Colonic mucosa (tissue), 4 donors: ENCODE measurements at regions not wholly inside any gene's neighbourhood (a gene's known extent, or its start where the extent isn't known, plus 50 kb on each side); places are given as distances from the start of the nearest gene placed in this dataset.

ENCODE experiments used
- DNase-seq: peaks from one replicate; pipeline ENCODE4 v3.0.0-alpha.2; 2020
- H3K27ac ChIP-seq: fragments of 200-600 bp; one replicate; pipeline ENCODE4 v1.8.0; 2021
- H3K27me3 ChIP-seq: fragments of 200-600 bp; one replicate; pipeline ENCODE4 v1.8.0; 2021
- H3K36me3 ChIP-seq: fragments of 200-600 bp; one replicate; pipeline ENCODE4 v1.8.0; 2021
- H3K4me1 ChIP-seq: fragments of 200-600 bp; one replicate; pipeline ENCODE4 v1.8.0; 2021; ENCODE audit warnings: mild to moderate bottlenecking
- H3K4me3 ChIP-seq: fragments of 200-600 bp; one replicate; pipeline ENCODE4 v1.8.0; 2021
- H3K9ac ChIP-seq, 2 donors: one replicate each; pipeline ENCODE4 v1.7.0; 2013; ENCODE audit warnings: control low read depth in 2 of 2, low read depth in 2 of 2, low read length in 2 of 2
- H3K9me3 ChIP-seq: fragments of 200-600 bp; one replicate; pipeline ENCODE4 v1.8.0; 2021
- intact Hi-C: fragments of 100-400 bp; cut with DNase I; formaldehyde crosslinking; loops from one replicate; pipeline ENCODE4 v1.14.1; 2022
- TF ChIP-seq, protein P1 (sequence below): fragments of 200-600 bp; IDR thresholded peaks from one replicate; pipeline ENCODE4 v1.8.0; 2022; ENCODE audit warnings: antibody characterized with exemption, mild to moderate bottlenecking
- donor health status: healthy.
- donor health status: DM: no; HTN: no; CAD: no.
- donor health status: DM: no; HTN: no; CAD: no.

DNA sequence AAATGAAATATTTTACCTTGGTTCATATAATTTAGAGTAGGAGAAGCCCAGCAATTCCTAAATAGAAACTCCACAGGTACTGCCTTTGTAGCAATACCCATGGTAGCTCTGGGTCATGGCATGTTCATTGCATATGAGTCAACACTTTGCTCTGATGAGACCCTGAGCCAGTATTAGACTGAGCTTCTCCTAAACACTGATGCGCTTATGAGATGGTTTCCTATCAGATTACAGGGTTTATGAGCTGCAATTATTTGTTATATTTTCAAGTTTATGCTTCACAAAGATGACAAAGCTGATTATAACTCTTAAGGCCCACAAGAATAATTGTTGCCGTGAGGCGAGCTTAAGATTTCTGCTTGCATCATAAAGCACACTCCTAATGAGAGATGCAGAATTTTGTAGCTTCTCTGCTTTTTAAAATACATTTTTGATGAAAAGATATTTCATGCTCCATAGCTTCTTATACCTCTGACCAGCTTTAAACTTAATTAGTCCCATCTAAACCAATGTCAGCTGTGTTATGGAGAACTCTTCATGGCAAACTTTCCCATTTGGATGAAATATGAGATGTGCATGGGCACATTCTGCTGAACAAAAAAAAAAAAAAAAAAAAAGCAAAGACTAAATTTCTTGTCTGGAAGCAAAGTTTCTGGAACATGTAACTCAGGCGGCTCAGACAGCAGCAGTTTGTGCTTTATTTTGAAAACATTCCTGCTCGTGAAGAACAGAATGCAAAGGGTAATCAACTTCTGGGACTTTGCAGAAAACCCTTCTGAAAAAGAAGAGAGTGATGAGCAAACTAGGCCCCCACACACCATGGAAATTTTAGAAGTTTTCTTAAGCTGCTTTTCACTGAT, 162.6 kb downstream of the KCNE4 start:
- Histone ChIP-seq H3K4me3 (no peak overlapping the region), H3K9ac (no peak overlapping the region), H3K4me1 (no peaks in the 10 kb centered on the region), H3K36me3 (no peaks in the 10 kb centered on the region), H3K27ac (no peak overlapping the region), H3K9me3 (no peaks in the 10 kb centered on the region), H3K27me3 (no peaks in the 10 kb centered on the region)
- intact Hi-C loops: no loop called here
- no peak for DNase-seq
- TF ChIP-seq, protein P1, sequence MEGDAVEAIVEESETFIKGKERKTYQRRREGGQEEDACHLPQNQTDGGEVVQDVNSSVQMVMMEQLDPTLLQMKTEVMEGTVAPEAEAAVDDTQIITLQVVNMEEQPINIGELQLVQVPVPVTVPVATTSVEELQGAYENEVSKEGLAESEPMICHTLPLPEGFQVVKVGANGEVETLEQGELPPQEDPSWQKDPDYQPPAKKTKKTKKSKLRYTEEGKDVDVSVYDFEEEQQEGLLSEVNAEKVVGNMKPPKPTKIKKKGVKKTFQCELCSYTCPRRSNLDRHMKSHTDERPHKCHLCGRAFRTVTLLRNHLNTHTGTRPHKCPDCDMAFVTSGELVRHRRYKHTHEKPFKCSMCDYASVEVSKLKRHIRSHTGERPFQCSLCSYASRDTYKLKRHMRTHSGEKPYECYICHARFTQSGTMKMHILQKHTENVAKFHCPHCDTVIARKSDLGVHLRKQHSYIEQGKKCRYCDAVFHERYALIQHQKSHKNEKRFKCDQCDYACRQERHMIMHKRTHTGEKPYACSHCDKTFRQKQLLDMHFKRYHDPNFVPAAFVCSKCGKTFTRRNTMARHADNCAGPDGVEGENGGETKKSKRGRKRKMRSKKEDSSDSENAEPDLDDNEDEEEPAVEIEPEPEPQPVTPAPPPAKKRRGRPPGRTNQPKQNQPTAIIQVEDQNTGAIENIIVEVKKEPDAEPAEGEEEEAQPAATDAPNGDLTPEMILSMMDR: no peak

DNA sequence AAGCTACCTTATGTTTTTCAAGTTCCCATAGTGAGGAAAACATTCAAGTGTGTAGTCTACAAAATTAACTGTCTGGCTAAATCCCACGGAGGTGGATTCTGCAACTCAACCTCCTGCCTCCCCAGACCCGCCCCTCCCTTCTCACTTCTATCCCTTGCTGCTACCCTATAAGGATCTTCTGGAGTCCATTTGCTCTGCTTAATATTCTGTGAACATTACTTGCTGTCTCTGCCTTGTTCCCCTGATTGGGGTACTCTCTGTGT, 163.2 kb downstream of the KCNE4 start:
- TF ChIP-seq, protein P1: no peak
- no peak overlapping the region for H3K27ac ChIP-seq

DNA sequence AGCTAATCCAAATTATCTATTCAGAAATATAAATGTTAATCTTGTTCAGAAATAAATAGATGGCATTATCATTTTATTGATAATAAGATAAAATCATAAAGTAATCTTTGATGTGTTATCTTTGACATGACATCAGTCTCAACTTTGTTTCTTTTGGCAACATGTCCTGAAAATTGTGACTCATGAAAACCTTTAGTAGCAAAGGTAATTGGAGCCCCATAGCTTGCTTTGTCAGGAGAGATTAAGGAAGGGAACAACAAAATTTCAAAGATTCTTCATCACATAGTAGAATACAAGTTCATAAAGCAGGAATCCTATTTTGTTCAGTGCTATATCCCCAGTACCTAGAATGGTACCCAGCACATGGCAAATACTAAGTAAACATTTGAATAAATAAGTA, 165.4 kb downstream of the KCNE4 start:
- Histone ChIP-seq H3K27me3 (no peaks in the 10 kb centered on the region), H3K4me1 (no peaks in the 10 kb centered on the region), H3K27ac (no peak overlapping the region), H3K36me3 (no peaks in the 10 kb centered on the region), H3K4me3 (no peak overlapping the region), H3K9ac (no peak overlapping the region), H3K9me3 (no peaks in the 10 kb centered on the region)
- intact Hi-C loops: no loop called here
- DNase-seq: no peak
- TF ChIP-seq, protein P1: no peak

More for the DNA sequence above, 163.2 kb downstream of the KCNE4 start:
- Histone ChIP-seq H3K4me3 (no peak overlapping the region), H3K9me3 (no peaks in the 10 kb centered on the region), H3K4me1 (no peaks in the 10 kb centered on the region), H3K36me3 (no peaks in the 10 kb centered on the region), H3K9ac (no peak overlapping the region), H3K27me3 (no peaks in the 10 kb centered on the region)
- intact Hi-C loops: no loop called here
- no peak for DNase-seq

DNA sequence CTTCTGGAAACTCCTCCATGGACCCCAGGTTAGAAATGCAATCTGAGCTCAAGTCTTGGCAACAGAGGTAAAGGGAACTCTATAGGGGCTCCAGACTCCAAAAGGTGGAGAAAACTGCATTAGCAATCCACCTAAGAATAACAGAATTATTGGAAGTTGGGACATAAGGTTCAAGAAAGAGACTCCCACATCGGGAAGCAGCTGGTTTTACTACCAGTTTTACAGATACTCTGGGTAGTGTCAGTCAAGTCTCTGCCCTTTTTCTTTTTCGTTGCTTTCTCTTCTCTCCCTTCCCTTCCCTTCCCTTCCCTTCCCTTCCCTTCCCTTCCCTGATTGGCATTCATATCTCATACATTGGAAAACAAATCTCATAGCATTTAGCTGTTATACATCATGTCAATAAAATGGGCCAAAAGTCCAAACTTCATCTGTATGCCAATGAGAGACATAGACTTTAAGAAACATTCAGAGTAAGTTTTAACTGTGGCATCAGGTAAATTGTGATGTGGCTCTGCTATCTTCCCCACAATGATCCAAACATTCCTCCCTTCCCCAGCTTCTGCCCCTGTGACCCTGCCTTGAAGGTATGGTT, 166.7 kb downstream of the KCNE4 start:
- no peaks in the 10 kb centered on the region for H3K36me3 ChIP-seq
- H3K9ac ChIP-seq: no peak overlapping the region
- H3K27me3 ChIP-seq: no peaks in the 10 kb centered on the region
- no peak for DNase-seq
- H3K9me3 ChIP-seq: no peaks in the 10 kb centered on the region
- H3K4me3 ChIP-seq: no peak overlapping the region
- TF ChIP-seq, protein P1: no peak
- no peaks in the 10 kb centered on the region for H3K4me1 ChIP-seq
- no peak overlapping the region for H3K27ac ChIP-seq
- intact Hi-C loops: no loop called here

DNA sequence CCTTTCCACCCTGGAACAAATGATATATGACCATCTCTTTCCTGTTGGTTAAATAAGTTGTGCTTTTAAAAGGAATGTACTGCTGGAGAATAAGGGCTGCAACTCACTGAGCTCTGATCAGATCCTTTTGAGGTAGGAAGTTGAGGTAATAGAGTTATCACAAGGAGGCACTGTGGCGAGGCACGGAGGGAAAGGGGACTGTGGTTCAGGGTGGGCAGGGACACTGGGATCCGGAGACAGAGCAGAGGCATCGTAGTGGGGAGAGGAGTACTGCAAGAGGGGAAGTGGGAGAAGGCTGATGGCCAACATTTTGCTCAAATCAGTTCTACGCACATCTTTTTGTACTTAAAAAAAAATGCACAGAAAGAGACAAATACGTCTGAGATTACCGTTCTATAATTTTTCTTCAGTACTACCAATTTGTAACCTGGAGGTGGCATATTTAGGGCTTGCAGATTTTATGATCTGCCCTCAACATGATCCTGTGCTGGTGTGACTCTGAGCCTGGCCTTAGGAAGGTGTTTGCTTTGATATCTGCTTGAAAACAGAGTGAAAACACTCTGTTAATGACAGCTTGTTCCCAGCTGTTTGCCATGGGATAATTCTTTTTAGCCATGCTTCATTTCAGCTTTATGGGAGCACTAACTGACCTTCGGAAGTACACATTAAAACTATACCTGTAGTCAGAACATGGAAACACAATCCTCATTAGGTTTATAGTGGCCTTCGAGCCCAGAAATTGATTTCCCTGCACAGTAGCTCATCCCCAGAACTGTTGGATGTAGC, 168.1 kb downstream of the KCNE4 start:
- H3K36me3 ChIP-seq: no peaks in the 10 kb centered on the region
- TF ChIP-seq, protein P1: no peak
- H3K9me3 ChIP-seq: no peaks in the 10 kb centered on the region
- intact Hi-C loops: no loop called here
- H3K4me3 ChIP-seq: no peak overlapping the region
- H3K9ac ChIP-seq: no peak overlapping the region
- H3K4me1 ChIP-seq: no peaks in the 10 kb centered on the region
- DNase-seq: no peak
- no peaks in the 10 kb centered on the region for H3K27me3 ChIP-seq
- no peak overlapping the region for H3K27ac ChIP-seq
